KMS-11 (cell line): ENCODE measurements at regions not wholly inside any gene's neighbourhood (a gene's known extent, or its start where the extent isn't known, plus 50 kb on each side); places are given as distances from the start of the nearest gene placed in this dataset.

Experiments
- H2AFZ ChIP-seq: fragments of 200-600 bp; sonication (generic); 2 replicates; pipeline ENCODE4 v1.6.1; 2016; ENCODE audit warnings: antibody characterized with exemption, mixed run types, low read depth
- H3K27ac ChIP-seq: fragments of 200-600 bp; sonication (generic); 2 replicates; pipeline ENCODE4 v1.6.1; 2016; ENCODE audit warnings: mild to moderate bottlenecking, mixed run types
- H3K27me3 ChIP-seq: fragments of 200-600 bp; sonication (generic); 2 replicates; pipeline ENCODE4 v1.6.1; 2017; ENCODE audit warnings: mild to moderate bottlenecking, low read depth, mixed run types, moderate library complexity; ENCODE audit not compliant: insufficient read depth
- H3K36me3 ChIP-seq: fragments of 200-600 bp; sonication (generic); 2 replicates; pipeline ENCODE4 v1.6.1; 2017; ENCODE audit warnings: mild to moderate bottlenecking, mixed run types; ENCODE audit not compliant: insufficient read depth
- H3K4me1 ChIP-seq: fragments of 200-600 bp; sonication (generic); 2 replicates; pipeline ENCODE4 v1.6.1; 2016; ENCODE audit warnings: mild to moderate bottlenecking, low read depth, mixed run types; ENCODE audit not compliant: poor library complexity, severe bottlenecking
- H3K4me2 ChIP-seq: fragments of 200-600 bp; sonication (generic); 2 replicates; pipeline ENCODE4 v1.7.0; 2016; ENCODE audit warnings: mild to moderate bottlenecking, mixed run types
- H3K4me3 ChIP-seq: fragments of 200-600 bp; sonication (generic); IDR thresholded peaks from 2 replicates; pipeline ENCODE4 v1.6.1; 2017; ENCODE audit warnings: low read depth, low read length, mixed read lengths; ENCODE audit not compliant: insufficient read depth
- H3K79me2 ChIP-seq: fragments of 200-600 bp; sonication (generic); 2 replicates; pipeline ENCODE4 v1.6.1; 2016; ENCODE audit warnings: low read depth, mixed run types; ENCODE audit not compliant: insufficient read depth
- H3K9ac ChIP-seq: fragments of 200-600 bp; sonication (generic); 2 replicates; pipeline ENCODE4 v1.6.1; 2016; ENCODE audit warnings: mild to moderate bottlenecking, mixed run types
- H4K20me1 ChIP-seq: fragments of 200-600 bp; sonication (generic); 2 replicates; pipeline ENCODE4 v1.6.1; 2016; ENCODE audit warnings: mild to moderate bottlenecking, mixed run types; ENCODE audit not compliant: insufficient read depth
- TF ChIP-seq, protein P1 (sequence below): fragments of 200-600 bp; sonication (generic); conservative IDR thresholded peaks from 2 replicates; pipeline ENCODE4 v1.6.1; 2017; ENCODE audit warnings: low read depth, mild to moderate bottlenecking, antibody characterized with exemption, low read length, moderate library complexity, mixed read lengths

DNA sequence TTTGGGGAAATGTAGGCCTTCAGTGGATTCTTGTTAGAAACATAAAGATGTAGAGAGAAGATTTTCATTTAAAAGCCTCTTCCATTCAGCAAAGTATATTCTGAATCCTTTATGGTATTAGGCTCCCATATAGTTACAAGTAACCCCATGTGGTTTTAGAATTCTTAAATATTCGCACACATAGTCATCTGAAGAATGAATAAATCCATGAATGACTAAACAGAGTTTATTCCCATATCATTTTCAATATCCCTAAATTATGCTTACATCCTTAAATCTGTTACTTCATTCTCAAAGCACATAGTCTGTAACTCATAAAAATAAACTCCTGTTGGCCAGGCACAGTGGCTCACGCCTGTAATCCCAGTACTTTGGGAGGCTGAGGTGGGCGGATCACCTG is 962.1 kb downstream of the KCNJ18 start:
- H4K20me1 ChIP-seq, result no peaks in the 10 kb centered on the region
- no peaks in the 10 kb centered on the region for H3K36me3 ChIP-seq
- no peaks in the 10 kb centered on the region for H3K79me2 ChIP-seq
- no peak overlapping the region for H3K9ac ChIP-seq
- no peak overlapping the region for H3K4me2 ChIP-seq
- no peak overlapping the region for H3K27ac ChIP-seq
- no peaks in the 10 kb centered on the region for H3K4me1 ChIP-seq
- H2AFZ ChIP-seq, result no peak overlapping the region
- H3K4me3 ChIP-seq, result no peak overlapping the region
- TF ChIP-seq, protein P1, sequence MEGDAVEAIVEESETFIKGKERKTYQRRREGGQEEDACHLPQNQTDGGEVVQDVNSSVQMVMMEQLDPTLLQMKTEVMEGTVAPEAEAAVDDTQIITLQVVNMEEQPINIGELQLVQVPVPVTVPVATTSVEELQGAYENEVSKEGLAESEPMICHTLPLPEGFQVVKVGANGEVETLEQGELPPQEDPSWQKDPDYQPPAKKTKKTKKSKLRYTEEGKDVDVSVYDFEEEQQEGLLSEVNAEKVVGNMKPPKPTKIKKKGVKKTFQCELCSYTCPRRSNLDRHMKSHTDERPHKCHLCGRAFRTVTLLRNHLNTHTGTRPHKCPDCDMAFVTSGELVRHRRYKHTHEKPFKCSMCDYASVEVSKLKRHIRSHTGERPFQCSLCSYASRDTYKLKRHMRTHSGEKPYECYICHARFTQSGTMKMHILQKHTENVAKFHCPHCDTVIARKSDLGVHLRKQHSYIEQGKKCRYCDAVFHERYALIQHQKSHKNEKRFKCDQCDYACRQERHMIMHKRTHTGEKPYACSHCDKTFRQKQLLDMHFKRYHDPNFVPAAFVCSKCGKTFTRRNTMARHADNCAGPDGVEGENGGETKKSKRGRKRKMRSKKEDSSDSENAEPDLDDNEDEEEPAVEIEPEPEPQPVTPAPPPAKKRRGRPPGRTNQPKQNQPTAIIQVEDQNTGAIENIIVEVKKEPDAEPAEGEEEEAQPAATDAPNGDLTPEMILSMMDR, result no peak
- no peaks in the 10 kb centered on the region for H3K27me3 ChIP-seq

DNA sequence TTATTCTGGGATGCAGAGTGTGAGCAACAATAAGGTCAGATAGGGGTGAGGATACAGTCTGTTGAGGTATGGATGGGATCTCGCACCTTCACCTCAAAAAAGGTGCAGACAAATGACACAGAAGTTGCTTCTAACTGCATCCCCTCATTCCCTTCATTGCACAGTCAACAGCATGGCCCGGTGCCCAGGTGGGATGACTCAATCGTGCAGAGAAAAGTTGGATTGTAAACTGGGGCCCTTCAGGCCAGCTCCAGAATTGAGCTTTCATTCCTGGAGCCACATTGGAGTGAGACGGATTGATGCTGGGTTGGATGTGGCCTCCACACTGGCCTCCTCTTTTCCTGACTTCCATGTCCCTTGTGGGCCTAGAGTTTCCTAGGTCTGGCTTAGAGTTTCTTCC is 977.4 kb downstream of the KCNJ18 start:
- H3K4me3 ChIP-seq, result no peak overlapping the region
- no peak overlapping the region for H2AFZ ChIP-seq

DNA sequence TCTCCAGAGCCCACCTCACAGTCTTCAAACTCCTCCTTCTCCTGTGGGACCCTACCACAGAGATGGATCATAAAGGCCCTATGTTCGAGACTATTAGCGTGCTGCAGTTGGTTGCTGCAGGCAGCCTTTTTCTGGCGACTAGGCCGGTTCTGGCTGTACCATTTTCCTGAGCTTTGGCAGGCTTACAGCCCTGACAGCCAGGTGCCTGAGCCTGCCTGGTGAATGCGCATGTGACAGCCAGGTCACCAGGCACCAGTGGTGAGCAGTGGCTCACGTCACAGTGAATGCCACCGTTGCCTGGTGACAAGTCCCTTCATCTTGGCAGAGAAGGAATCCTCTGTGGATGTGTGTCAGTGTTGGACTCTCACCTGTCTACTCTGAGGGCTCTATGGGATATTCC is 978.8 kb downstream of the KCNJ18 start:
- H3K36me3 ChIP-seq, result no peaks in the 10 kb centered on the region
- no peak overlapping the region for H2AFZ ChIP-seq
- no peaks in the 10 kb centered on the region for H3K79me2 ChIP-seq
- no peak overlapping the region for H3K4me2 ChIP-seq
- H3K4me3 ChIP-seq, result no peak overlapping the region
- no peak overlapping the region for H3K27ac ChIP-seq
- no peaks in the 10 kb centered on the region for H4K20me1 ChIP-seq
- no peak overlapping the region for H3K9ac ChIP-seq
- H3K4me1 ChIP-seq, result no peaks in the 10 kb centered on the region
- TF ChIP-seq, protein P1, result no peak
- no peaks in the 10 kb centered on the region for H3K27me3 ChIP-seq

More for the DNA sequence above, 977.4 kb downstream of the KCNJ18 start:
- H3K4me2 ChIP-seq, result no peak overlapping the region
- no peaks in the 10 kb centered on the region for H3K27me3 ChIP-seq
- H3K4me1 ChIP-seq, result no peaks in the 10 kb centered on the region
- no peaks in the 10 kb centered on the region for H4K20me1 ChIP-seq
- TF ChIP-seq, protein P1, result no peak
- no peak overlapping the region for H3K27ac ChIP-seq
- no peak overlapping the region for H3K9ac ChIP-seq
- H3K36me3 ChIP-seq, result no peaks in the 10 kb centered on the region
- H3K79me2 ChIP-seq, result no peaks in the 10 kb centered on the region

DNA sequence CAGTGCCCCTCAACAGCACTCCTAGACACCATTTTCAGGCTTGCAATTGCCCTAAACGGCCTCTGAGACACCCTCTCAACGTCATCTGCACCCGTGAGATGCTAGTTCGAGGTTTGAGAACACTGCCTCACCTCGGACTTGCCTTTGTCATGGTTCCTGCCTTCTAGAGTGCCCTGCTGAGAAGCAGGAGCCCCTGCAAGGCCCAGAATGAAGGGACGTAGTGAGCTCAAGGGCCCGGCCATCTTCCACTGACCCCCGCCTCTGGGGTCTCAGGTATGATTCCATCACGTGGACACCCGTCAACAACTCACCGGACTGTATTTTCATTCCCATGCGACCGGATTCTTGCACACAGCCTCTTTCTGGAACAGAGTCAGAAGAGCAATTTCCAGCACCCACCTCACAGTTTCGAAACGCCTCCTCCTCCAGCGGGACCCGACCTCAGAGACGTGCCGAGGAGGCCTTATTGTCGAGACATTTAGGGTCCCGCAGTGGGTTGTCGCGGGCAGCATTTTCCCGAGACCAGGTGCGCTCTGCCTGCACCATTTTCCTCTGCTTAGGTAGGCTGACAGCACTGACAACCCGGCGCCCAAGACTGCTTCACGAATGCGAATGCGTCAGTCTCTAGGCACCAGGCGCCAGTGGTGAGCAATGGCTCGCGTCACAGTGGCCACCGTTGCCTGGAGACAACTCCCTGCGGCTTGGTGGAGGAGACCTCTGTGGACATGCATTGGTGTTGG is 999.9 kb downstream of the KCNJ18 start:
- H3K27ac ChIP-seq, result no peak overlapping the region
- H3K4me1 ChIP-seq, result no peaks in the 10 kb centered on the region
- no peak overlapping the region for H3K4me2 ChIP-seq
- no peak overlapping the region for H2AFZ ChIP-seq
- TF ChIP-seq, protein P1, result no peak
- no peak overlapping the region for H3K9ac ChIP-seq
- H3K4me3 ChIP-seq, result no peak overlapping the region
- H3K36me3 ChIP-seq, result no peaks in the 10 kb centered on the region
- H3K27me3 ChIP-seq, result no peaks in the 10 kb centered on the region
- no peaks in the 10 kb centered on the region for H3K79me2 ChIP-seq
- H4K20me1 ChIP-seq, result no peaks in the 10 kb centered on the region
